ENCODE measurements at regions not wholly inside any gene's neighbourhood (a gene's known extent, or its start where the extent isn't known, plus 50 kb on each side); places are given as distances from the start of the nearest gene placed in this dataset.
"Not testable (repeated sequence)": the region's sequence is repeated elsewhere in the genome, so short reads cannot be mapped to it uniquely, and the experiment has no call there.

GRCh38 chr18:961644-962355 lies 57.1 kb downstream of the ADCYAP1 start:
- DNase-seq (ENCODE audit: low spot score), result peak; percentile 39

GRCh38 chr18:963276-963675 lies 58.6 kb downstream of the ADCYAP1 start:
- no peak for DNase-seq (ENCODE audit: low spot score)

GRCh38 chr18:965921-966758 lies 61.5 kb downstream of the ADCYAP1 start:
- DNase-seq (ENCODE audit: low spot score), result no peak

- no peak for DNase-seq (ENCODE audit: low spot score)
Observed at GRCh38 chr18:966759-967576, 62.3 kb downstream of the ADCYAP1 start.

GRCh38 chr18:968910-969309 lies 64.2 kb downstream of the ADCYAP1 start:
- DNase-seq (ENCODE audit: low spot score), result not testable (repeated sequence)

- DNase-seq (ENCODE audit: low spot score), result not testable (repeated sequence)
Observed at GRCh38 chr18:969311-969710, 64.6 kb downstream of the ADCYAP1 start.

GRCh38 chr18:974606-975005 lies 69.9 kb downstream of the ADCYAP1 start:
- not testable (repeated sequence) for DNase-seq (ENCODE audit: low spot score)

GRCh38 chr18:976393-977128 lies 71.9 kb downstream of the ADCYAP1 start:
- not testable (repeated sequence) for DNase-seq (ENCODE audit: low spot score)

- not testable (repeated sequence) for DNase-seq (ENCODE audit: low spot score)
Observed at GRCh38 chr18:977327-977726, 72.7 kb downstream of the ADCYAP1 start.

GRCh38 chr18:977732-978131 lies 73.1 kb downstream of the ADCYAP1 start:
- DNase-seq (ENCODE audit: low spot score), result not testable (repeated sequence)

- no peak for DNase-seq (ENCODE audit: low spot score)
Observed at GRCh38 chr18:980586-980985, 75.9 kb downstream of the ADCYAP1 start.

- no peak for DNase-seq (ENCODE audit: low spot score)
Observed at GRCh38 chr18:984004-984403, 79.3 kb downstream of the ADCYAP1 start.

GRCh38 chr18:985212-985661 lies 80.6 kb downstream of the ADCYAP1 start:
- no peak for DNase-seq (ENCODE audit: low spot score)

- DNase-seq (ENCODE audit: low spot score), result no peak
Observed at GRCh38 chr18:986051-986450, 81.4 kb downstream of the ADCYAP1 start.

- DNase-seq (ENCODE audit: low spot score), result no peak
Observed at GRCh38 chr18:986552-986951, 81.9 kb downstream of the ADCYAP1 start.

- no peak for DNase-seq (ENCODE audit: low spot score)
Observed at GRCh38 chr18:987325-988186, 82.9 kb downstream of the ADCYAP1 start.

GRCh38 chr18:989425-989824 lies 84.8 kb downstream of the ADCYAP1 start:
- no peak for DNase-seq (ENCODE audit: low spot score)

GRCh38 chr18:990197-990596 lies 85.5 kb downstream of the ADCYAP1 start:
- no peak for DNase-seq (ENCODE audit: low spot score)

GRCh38 chr18:991441-991840 lies 86.8 kb downstream of the ADCYAP1 start:
- DNase-seq (ENCODE audit: low spot score), result no peak

- DNase-seq (ENCODE audit: low spot score), result no peak
Observed at GRCh38 chr18:993560-993959, 88.9 kb downstream of the ADCYAP1 start.

- no peak for DNase-seq (ENCODE audit: low spot score)
Observed at GRCh38 chr18:995629-996028, 91.0 kb downstream of the ADCYAP1 start.
